Left kidney (tissue), 1 donor: ENCODE measurements at regions not wholly inside any gene's neighbourhood (a gene's known extent, or its start where the extent isn't known, plus 50 kb on each side); places are given as distances from the start of the nearest gene placed in this dataset.
"Not testable (repeated sequence)": the region's sequence is repeated elsewhere in the genome, so short reads cannot be mapped to it uniquely, and the experiment has no call there.

Experiments used
- DNase-seq: peaks from one replicate; pipeline ENCODE4 v3.0.0-alpha.2; 2013

DNA sequence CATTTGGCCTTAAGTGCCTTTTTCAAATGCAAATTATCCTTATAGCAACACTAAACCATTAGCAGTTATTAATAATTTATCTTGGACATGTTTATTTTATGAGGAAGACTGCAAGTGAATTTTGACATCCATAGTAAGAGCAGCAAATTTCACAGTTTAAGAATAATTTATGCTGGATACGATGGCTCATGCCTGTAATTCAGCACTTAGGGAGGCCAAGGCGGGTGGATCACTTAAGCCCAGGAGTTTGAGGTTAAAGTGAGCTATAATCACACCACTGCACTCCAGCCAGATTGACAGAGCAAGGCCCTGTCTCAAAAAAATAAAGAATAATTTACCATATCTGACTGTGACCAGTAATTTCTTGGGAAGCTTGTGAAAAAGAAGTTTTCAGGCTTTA is 286.2 kb downstream of the TMX3 start:
- DNase-seq, result no peak

DNA sequence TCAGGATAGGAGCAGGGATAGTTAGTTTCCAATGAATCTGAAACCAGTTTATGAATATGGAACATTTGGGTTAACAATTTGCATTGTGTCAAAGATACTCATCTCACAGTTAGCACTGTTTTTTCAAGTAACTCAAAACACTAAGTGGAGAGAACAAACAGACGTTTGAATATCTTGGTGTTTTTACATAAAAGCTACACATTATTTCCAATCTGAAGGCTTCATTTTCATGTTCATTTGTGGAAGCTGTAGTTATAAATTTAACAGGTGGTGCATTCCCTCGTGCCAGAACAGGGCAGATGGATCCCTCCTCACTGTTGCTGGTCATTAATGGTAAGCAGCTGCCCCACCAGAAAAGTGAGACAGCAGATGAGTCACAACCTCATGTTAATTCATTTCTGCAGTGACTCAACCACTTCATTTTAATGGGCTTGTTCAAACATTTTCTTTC is 286.9 kb downstream of the TMX3 start:
- no peak for DNase-seq

DNA sequence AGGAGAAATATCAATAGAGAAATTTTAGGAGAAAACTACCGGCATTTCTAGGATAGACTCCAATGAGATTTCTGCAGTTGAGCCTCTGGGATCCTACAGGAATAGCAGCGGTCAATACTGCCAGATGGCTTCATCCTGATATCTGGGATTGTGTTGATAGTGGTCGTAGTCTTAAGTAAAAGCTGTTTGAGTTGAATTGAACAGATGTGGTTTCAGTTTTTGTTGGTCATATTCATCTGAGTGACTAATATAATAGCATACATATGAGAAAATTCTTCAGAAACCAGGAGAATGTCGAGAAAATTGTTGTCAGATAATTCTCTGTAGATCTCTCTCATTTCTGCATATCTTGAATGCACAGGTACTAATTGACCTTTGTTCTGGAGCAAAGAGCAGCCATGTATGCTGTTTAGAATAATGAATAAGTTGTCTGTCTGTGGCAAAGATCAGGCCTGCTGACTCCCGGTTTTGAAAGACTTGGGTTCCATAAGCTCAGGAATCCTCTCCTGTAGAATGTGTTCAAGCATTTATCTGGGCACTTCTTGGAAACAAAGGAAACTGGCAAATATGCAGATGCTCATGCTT is 288.1 kb downstream of the TMX3 start:
- DNase-seq, result no peak

DNA sequence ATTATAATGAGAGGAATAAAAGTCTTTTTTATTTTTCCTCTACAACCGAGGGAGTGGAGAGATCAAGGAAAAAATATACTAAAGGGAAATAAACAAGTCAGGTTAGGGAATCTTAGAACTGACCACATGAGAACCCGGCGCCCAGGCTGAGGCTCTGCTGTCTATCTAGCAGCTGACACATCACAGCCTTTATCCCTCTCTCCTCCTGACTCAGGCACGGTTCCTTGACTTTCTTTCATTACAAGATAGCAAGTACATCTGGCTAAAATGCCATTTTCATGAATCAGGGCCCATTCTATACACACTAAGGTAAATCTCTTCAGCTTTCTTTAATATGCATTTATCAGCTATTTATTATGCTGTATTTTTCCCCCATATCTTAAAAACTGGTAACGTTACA is 296.0 kb downstream of the TMX3 start:
- no peak for DNase-seq

DNA sequence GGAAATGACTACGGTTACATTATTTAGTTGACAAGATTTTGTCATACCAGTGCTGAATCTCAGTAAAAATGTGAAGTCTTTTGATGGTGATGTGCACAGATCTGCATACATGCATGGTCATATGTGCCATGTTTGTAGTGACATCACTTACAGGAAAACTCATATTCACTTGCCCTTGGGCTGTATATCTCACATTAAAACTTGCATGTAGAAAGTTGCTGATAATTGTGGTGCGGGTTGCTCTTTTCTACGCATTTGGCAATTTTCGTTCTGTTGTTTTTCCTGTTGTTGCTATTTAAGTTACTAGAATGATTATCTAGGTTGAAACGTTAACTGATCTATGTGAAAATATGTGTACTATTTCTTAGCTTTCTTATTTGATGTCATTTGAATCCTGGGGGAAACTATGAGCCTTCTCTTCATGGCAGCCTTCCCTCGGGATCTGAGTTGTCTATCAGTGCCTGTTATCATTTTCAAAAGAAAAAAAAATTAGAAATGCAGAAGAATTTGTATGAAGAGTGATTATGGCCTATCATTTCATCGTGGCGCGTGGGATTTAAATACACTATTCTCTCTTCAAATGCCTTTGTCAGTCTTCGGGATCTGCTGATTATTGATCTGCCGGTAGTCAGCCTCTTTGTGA is 296.6 kb downstream of the TMX3 start:
- no peak for DNase-seq

DNA sequence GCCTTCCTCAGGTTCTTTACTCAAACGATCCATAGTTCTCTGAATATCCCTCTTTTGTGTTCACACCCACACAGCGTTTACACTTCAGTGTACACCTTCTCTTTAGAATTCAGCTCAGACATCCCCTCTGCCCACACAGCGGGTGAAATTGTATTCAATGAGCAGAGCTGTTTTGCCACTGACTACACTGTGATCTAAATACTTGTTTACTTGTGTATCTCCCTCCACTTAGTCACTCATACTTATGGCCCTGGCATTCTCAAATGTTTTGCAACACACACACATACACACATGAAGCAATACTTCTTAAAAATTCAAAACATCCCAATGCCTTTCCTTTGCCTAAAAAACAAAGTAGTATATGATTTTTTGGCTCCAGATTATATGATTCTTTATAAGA is 297.1 kb downstream of the TMX3 start:
- no peak for DNase-seq

DNA sequence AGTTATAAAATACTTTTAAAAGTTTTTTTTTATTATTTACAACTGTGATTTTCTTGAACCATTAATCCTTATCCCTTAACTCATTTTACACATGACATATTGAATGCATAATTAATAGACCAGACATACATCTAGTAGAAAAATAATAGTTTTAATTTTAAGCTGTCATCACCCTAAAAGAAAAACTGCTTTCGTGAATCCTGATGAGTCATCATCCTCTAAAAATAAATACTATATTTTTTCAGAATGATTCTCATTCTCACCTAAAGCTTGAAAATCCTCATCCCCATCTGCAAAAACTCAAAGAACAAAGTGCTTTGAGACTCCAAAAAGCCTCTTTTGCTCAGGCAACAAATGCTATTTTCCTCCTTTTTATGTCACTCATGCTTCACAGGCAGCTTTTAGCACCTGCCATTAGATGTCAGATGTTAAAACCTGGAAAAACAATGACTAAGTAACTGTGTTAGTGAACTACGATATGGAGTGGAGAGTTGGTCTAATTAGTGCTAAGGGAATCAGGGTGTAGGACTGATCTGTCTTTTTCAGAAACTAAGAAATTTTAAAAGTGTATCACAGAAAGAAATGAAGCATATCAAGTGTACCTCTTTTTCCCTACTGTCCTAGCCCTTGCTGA is 297.6 kb downstream of the TMX3 start:
- no peak for DNase-seq

DNA sequence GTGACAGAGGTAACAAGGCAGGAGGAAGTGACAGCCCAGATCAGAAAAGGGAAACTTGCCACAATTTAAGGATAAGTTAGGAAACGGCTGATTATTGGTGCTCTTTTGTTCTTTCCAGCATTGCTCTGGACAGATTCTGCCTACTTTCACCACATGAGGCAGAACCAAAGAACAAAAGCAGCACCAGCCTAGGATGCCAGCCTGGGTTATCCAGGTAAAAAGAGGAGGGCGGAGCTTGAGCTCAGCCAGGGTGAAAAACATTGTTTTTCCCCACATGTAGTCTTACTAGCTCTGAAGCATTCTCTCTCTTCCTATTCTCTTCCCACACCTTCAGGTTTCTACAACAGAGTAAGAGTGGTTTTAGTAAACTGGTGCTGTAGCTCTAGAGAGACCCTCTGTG is 300.5 kb downstream of the TMX3 start:
- DNase-seq, result no peak

DNA sequence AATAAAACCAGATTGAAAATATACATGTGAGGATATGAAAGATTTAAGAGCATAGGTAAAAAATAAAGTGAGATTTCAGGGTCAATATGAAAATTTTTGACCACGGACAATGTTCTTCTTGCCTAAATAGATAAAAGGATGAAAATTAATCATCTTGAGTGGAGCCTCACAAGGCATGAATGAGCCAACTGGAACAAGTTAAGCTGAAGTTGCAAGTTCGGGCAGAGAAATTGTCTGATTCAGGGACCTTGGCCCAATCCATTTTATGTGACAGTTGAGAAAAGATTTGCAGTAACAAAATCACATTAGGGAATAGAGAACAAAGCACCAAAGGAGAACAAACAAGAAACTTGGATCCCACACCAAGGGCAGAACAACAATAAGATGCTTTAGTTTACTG is 305.3 kb downstream of the TMX3 start:
- no peak for DNase-seq

DNA sequence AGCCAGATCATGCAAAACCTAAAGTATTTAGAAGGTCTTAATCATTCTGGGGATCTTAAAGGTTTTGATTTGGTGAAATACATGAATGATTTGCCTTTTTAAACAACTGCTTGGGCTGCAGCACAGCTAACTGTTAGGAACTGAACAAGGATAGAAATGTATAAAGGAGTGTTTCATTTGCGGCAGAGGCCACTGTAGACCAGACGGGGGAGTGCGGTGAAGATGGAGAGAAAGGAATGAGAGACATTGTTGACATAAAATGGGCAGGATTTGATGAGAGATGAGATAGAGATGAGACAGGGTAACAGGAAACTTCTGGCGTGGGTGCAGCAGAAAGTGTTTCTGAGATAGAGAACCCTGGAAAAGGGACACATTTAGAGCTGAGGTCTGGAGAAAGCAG is 308.1 kb downstream of the TMX3 start:
- no peak for DNase-seq

DNA sequence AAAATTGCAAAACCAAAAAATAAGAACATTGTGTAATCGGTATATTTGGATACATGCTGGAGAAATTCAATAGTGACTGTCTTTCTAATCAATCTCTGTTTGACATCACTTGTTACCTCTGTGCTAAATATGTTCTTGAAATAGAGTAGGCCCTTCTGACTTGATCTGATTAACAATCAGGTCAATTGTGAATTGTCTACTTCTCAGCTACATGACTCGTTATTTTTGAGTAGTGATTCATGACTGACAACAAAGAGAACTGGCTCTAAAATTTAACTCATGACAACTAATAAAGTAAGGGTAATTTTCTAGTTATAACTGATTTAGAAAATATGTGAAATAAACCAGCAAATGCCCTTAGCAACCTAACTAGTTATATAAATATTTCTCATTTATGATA is 312.1 kb downstream of the TMX3 start:
- no peak for DNase-seq

DNA sequence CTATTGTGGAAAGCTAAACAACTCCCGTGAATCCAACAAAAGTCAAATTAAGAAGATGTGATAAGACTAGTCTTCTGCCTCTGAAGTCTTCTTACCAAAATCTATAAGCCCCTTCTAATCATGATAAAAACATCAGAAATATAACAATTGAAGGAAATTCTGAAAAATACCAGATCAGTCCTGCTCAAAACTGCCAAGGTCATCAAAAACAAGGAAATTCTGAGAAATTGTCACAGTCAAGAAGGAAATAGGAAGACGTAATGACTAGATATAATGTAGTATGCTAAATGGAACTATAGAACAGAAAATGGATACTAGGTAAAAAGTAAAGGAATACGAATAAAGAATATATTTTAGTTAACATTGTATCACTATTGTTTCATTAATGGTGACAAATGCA is 314.0 kb downstream of the TMX3 start:
- DNase-seq, result no peak

DNA sequence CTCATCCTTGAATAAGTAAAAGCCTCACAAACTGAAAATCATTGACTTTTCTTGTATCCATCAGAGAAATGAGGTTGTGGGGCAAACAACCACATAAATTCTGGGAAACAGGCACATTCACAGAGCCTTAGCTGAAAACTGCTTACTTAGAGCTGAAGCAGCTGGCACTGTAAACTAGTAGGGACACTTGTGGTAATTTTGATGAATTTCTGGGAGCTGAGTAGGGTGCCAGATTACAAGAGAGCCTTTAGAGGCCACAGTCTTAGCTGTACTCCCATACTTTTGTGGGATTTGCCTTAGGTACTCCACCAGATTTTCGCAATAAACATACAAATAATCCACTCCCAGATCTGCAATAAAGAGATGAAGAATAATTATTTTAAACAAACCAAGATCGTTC is 315.2 kb downstream of the TMX3 start:
- DNase-seq, result no peak

DNA sequence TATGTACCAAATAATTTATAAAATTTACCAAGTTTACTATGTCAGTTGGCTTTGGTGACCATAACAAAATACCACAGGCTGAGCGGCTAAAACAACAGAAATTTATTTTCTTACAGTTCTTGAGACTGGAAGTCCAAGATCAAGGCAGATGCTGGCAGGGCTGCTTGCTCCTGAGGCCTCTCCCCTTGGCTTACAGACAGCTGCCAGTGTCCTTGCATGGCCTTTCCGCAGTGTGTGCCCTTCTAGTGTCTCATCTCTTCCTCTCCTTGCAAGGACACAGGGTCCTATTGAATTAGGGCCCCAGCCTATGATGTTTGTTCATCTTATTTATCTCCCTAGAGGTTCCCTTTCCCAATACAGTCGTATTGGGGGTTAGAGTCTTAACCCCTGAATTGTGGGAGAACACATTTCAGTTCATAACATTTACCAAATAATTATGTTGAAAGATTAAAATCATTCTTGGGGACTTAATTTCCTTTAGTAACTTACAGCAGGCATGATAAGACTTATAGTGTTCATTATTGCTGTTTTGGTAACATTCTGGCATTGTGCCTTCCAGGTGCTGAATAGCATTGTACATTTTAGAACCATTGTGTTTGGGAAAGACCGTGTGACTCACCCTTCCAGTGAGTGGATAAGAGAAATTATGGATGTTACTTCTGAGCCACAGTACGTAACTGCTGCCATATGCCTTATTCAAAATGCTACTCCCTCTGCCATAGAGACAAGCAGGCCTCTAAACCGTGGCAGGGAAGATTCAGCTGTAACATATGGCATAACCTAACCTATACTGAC is 317.5 kb downstream of the TMX3 start:
- DNase-seq, result no peak

DNA sequence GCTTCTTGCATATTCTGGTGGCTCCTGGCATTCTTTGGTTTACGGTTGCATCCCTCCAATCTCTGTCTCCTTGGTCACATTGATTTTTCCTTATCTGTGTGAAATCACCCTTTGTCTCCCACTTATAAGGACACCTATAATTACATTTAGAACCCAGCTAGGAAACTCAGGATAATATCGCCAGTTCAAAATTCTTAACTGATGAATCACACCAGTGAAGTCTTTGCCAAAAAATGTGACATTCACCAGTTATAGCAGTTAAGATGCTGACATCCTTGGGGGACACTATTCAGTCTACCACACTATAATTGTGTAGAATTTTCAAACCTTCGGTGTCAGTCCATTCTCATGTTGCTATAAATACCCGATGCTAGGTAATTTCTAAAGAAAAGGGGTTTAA is 320.2 kb downstream of the TMX3 start:
- no peak for DNase-seq

DNA sequence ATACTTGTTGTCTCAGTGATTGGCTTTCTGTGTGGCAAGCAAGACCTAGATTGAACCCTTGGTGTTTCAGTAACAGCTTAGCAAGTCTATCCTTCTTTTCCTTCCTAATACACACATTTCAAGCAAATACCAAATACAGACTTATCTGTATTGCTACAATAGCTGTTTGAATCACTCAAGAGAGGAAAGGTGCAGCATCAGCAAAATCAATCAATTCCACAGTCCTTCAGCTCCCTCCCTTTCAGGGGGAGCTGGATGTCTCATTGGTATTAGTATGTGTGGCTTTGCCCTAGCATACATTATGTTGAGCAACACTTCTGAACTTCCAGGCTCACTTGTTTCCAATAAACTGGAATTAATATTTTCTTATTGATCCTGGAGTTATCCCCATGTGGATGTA is 323.1 kb downstream of the TMX3 start:
- no peak for DNase-seq

DNA sequence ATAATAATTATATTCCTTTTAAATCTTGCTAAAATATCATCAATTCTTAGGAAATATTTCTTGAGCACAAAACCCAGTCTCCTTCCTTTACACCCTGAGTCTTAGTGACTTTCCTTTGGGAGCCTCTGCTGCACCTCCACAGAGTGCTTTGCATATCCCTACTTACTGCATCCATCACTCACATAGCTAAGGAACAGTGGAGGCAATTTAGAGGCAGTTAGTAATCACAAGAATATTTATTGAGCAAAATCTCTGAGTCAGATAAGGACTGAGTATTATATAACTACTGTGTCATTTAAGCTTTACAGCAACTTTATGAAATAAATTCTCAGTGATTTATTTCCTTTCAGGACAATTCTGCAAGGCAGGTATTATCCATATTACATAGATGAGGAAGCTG is 327.7 kb downstream of the TMX3 start:
- no peak for DNase-seq

DNA sequence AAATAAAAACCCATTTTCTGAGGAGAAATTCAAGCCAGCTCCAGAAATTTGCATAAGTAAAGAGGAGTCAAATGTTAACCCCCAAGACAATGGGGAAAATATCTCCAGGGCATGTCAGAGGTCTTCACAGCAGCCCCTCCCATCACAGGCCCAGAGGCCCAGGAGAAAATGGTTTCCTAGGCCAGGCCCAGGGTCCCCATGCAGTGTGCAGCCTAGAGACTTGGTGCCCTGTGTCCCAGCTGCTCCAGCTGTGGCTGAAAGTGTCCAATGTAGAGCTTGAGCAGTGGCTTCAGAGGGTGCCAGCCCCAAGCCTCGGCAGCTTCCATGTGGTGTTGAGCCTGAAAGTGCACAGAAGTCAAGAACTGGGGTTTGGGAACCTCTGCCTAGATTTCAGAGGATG is 330.9 kb downstream of the TMX3 start:
- DNase-seq, result not testable (repeated sequence)

DNA sequence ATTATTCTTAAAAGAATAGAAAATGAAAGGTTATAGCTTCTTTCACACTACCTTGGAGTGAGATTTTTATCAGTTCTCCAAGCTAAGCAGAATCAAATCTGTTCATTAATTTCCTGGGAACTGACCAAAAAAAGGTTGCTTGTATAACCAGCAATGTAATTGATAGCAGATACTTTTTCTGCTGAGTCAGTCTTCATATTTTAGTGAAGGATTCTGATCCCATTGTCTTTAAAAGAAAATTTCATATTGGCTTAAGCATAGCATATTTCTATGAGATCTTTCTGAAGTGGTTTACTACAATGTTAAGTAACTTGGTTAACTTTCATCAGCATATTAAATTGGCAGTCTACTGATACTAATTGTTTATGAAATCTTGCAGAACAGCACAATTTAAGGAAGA is 338.0 kb downstream of the TMX3 start:
- DNase-seq, result no peak

DNA sequence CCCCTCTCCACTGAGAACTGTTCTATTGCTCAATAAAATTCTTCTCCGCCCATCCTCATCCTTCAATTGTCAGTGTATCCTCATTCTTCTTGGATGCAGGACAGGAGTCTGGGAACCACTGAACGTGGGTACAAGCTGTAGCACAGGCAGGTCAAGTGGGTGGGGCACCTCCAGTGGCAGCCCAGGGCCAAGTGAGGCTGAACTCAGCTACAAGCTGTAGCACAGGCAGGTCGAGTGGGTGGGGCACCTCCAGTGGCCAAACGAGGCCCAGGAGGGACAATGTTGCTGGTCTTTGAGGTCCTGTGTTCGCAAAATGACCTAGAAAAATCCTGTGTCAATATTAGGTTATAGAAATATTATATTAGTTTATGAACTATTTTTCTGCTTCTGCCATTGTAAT is 352.0 kb downstream of the TMX3 start:
- DNase-seq, result no peak

DNA sequence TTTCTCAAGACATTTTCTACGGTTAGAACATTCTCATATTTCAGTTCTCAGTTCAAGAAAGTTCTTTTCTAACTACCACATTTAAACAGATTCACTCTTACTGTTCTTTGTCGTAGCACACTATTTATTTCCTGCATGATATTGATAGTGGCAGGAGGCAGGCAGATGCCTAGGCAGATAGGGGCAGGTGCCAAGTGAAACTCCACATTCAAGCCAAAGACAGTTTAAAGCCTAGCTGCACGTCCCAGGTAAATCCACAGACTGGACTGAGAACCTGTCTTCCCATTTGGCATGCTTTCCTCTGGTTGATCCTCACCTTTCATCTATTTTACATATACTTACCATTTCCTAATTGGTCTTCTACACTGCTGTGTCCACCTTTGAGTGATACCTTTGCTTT is 359.3 kb downstream of the TMX3 start:
- DNase-seq, result no peak

DNA sequence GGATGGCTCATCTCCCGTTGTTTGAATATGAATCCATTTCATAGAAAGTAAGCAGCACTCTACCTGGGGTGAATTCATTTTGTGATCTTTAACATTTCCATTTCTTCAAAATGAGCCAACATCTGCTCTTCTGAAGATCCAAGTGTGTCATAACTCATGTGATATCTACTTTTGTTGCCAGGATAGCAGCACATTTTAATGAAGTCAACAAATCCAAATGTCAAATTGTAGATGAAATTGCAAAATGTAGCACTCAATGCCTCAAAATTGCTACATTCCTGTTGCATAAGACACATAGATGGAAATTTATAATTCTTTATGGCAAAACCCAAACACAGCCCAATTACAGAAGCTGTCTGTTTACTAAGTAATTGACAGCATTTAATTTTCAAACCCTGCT is 360.7 kb downstream of the TMX3 start:
- no peak for DNase-seq

DNA sequence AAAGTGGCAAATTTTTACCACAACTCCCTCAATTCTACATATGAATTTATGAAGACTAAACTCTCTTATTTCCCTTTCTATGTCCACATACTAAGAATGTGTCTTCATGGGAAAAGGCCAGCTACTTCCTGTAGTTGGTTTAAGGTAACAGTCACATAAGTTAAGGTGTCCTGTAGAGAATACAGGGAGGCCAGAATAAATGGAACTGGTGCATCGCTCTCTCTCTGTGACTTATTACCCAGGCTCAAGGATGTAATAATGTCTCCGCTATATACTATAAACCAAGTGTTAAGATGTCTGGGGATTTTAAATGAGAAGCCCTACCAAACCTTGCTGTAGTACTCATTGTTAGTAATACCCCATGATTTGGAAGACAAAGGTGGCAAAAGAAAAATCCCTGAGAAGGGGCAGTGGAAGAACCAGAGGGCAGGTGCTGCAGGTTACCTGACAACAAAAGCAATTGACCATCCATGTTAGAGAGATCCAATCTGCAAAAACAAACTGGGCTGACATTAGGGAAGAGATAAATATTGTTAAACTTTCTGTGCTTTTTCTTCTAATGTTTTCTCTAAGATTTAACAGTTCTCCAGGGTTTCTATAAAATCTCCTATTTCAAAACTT is 372.8 kb downstream of the TMX3 start:
- no peak for DNase-seq
